ENCODE measurements at regions not wholly inside any gene's neighbourhood (a gene's known extent, or its start where the extent isn't known, plus 50 kb on each side); places are given as distances from the start of the nearest gene placed in this dataset.

DNA sequence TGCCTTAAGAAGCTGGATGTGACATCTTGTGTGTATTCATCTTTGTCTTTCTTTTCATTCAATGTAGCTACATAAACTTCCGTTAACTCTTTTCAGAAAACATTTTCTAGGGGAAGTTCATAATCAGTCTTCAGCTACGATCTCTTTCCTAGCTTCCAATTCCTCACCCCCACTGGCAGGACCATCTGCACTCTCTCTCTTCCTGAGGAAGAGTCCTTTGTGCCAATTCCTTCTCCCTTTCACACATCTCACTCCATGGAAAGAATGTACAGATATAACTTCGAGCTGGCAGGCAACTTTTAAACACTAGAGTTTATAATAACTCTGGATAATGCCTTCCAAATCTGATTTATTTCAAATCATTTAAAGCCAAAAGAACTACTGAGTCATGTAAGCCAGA, 495.7 kb downstream of the GALC start:
- no peak for DNase-seq

DNA sequence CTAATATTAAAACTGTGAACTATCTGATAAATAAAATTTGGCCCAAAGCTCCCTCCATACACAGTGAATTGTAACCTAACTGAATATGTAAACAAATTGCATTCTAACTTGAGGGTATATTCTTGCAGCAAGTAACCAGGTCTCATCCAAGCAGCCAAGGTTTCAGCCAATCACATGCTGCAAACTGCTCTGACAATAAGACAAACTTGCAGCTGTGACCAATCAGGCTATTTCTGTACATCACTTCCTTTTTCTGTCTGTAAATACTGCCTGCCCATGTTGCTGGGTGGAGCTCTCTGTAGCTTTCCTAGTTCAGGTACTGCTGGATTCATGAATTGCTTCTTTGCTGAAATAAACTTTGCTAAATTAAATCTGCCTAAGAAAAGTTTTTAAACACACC, 499.0 kb downstream of the GALC start:
- no peak for DNase-seq

- DNase-seq: no peak
Measured at GRCh38 chr14:87492561-87492960, 500.4 kb downstream of the GALC start.

DNA sequence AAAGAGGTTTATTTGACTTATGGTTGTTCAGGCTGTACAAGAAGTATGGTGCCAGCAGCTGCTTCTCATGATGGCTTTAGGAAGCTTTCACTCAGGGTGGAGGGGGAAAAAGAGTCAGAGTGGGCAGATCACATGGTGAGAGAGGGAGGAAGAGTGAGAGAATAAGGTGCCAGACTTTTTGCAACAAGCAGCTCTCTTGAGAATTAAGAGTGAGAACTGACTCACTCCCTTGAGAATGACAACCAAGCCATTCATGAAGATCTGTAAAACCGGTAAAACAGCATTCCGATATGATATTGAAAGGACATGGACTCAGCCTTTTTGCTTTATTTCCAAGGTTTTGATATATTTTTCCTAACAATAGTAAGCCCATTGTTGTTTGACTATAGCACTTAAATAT, 501.2 kb downstream of the GALC start:
- no peak for DNase-seq

- DNase-seq: no peak
Measured at GRCh38 chr14:87489196-87489819, 503.7 kb downstream of the GALC start.

GRCh38 chr14:87483271-87484260, 509.4 kb downstream of the GALC start:
- DNase-seq: no peak

DNA sequence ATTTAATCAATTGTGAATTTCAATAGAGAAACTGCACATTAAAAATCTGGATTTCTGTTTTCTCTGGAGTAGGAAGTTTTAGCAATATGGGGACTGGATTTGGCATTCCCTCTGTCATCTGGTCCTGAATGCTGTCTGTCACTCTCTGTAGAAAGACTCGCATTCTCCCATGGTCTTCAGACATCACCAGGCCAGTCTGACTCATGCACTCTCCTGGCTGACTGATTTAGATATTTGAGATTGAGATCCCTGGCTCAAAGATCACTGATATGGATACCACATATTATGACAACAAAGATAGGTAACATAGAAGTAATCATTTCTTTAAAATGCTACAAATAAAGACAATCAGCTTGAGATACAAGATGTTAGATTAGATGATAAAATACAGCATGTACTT, 524.5 kb downstream of the GALC start:
- no peak for DNase-seq

GRCh38 chr14:87467578-87467977, 525.4 kb downstream of the GALC start:
- DNase-seq: no peak

DNA sequence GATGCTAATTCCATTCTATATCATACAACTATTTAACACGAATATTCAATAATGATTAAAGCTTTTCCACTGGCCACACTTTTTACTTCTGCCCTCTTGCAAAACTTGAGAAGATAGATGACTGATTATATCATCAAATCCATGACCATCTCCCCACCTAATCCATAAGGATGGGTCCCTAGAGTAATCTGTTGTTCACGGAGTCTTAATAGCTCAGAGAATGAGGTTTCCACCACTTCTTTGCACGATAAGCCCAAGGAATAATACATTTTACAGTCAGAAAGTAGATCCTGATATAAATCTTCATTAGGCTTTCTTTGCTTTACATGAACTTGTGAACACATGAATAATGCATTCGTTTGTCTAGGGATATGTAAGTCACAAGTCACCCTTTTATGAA, 527.2 kb downstream of the GALC start:
- DNase-seq: no peak

- DNase-seq: no peak
Measured at GRCh38 chr14:87461704-87462103, 531.3 kb downstream of the GALC start.

DNA sequence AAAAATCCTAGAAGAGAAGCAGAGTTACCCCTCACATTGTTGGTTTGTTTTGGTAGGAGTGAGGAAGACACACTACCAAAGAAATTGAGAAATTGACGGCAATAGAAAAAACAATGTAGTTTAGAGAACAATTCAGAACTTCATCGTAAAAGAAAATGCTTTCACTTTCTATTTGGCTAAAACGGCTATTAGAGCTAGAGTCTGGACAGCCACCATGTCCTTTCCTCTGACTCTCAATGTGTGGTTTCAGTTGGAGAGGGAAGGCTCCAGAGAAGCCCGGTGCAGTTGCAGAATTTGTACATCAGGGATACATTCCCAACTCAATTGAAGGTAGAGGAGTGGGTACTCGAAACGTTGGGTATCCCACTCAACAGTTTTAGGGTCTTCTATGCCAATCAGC, 535.3 kb downstream of the GALC start:
- DNase-seq: no peak

DNA sequence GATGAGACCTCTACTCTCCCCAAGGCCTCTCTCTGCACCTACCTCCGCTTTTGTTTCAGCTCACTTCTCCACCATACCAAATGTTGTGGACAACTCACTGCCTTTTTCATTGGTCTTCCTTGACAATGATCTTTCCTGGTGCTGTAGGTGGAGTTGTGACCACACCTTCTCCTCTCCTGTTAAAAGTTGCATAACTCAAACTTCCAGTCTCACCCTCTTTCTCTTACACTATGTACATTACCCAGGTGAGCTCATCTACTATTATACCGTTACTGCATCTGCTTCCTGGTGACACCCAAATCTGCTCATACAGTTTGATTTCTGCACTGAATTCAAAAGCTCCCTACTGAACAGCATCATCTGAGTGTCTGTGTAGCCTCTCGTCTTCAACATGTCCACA, 542.8 kb downstream of the GALC start:
- DNase-seq: no peak

DNA sequence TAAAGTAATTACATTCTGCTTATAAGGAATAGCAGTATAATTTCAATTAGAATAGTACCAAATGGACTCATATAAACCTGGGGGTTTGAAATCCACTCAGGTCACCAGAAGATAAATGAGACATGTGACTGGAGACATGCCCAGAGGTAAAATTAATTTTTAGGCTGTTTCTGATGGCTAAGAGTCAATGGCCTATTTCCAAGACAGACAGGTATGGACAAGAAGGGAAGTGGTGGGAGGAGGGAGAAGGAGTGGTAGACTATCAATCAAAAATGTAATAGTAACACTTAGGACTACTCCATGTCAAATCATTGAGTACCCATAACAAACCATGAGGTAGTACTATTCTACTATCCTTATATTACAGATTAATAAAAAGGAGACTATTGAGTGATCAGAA, 544.0 kb downstream of the GALC start:
- no peak for DNase-seq

DNA sequence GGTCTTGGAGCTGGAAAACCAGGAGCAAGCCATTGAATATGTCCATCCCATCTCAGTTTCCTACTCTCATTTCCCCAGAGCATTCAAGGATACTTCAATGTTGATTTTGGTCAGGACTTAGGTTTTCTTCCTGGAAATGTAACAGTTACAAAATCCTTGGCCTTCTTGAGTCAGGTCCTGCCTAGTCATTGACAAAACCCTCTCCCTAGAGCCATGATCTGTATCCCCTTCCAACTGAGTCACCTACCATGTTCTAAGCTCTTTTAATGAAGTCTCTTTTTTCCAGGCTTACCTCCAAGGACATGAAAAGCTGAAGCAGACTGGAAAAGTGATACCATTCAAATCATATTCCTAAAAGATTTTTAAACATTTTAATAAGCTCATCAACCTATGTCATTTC, 549.2 kb downstream of the GALC start:
- DNase-seq: no peak

- DNase-seq: no peak
Measured at GRCh38 chr14:87443039-87443438, 549.9 kb downstream of the GALC start.

DNA sequence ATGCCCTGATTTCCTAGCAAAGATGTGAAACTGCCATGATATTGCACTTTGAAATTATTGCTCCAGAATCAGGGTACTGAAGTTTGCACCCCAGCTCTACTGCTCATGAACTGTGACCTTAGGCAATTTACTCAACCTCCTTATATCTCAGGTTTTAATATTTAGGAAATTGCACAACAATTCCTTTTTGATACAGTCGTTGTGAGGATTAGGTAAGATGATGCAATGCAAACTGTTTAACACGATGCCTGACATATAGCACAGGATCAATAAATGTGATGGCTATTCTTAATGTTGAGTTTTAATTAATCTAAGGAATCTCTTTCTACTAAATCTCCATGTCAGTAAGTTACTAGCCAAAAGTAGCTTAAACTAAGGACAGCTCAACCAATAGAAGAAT, 555.8 kb downstream of the GALC start:
- no peak for DNase-seq

DNA sequence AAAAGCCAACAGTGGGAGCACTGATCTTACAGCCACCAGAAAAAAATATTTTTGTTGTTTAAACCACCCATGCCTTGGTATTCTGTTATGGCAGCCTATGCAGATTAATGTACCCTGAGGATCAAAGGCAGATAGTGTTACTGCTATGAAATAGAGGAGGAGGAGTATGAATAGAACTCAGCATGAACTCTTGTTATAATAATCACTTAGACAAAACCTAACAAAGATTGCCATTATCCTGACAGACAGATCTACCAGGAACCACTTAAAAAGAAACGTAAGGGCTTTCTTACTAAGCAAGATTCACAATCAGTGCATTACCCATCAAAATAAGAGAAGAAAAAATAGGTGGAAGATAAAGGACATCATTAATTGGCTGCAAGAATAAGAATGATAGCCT, 558.3 kb downstream of the GALC start:
- DNase-seq: no peak

DNA sequence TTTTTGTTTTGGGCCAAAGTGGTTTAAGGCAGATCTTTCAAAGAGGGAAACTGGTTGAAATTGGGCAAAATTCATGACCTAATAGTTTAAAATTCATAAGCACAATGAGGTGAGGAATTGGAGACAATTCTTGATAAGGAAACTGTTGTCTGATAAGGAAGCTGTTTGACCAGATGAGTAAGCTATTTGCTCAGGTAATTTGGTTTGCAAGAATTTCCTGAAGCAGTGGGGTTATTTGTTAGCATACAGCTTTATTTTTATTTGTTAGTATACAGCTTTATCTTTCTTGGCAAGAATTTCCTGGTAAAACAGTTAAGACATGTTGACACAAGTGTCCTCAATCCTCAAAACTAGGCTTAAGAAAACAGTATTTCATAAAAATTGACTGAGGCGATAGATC, 559.0 kb downstream of the GALC start:
- DNase-seq: no peak

DNA sequence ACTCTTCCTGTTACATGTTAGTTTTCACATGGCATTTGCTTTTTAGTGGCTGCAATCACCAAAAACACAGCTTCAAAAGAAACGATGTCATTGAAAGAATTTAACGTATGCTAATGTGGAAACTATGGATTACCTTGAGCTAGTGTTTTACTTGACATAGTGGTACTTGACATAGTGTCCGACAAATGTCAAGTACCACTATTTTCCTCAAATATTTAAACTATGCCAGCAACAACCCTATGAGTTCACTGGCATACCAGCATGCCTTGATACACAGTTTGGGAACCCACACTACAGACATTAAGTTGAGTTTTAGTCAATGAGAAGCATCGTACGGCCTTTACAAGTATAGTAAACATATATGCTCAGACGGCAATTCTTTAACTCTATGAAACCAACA, 560.3 kb downstream of the GALC start:
- DNase-seq: no peak

GRCh38 chr14:87430810-87431209, 562.2 kb downstream of the GALC start:
- DNase-seq: no peak

DNA sequence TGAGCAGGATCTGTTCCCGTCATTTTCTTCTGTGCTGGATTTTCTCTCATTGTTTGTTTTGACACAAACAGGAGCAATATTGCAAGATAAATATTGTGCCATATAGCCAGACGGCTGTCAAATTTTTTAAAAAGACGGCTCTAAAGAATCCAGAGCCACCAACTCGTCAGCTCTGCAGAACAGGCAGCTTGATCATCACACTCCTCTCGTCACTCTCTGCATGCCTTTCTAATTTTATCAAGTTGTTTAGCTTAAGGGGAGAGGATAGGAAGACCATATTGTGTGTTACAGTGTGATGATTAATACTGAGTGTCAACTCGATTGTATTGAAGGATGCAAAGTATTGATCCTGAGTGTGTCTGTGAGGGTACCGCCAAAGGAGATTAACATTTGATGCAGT, 562.8 kb downstream of the GALC start:
- no peak for DNase-seq

DNA sequence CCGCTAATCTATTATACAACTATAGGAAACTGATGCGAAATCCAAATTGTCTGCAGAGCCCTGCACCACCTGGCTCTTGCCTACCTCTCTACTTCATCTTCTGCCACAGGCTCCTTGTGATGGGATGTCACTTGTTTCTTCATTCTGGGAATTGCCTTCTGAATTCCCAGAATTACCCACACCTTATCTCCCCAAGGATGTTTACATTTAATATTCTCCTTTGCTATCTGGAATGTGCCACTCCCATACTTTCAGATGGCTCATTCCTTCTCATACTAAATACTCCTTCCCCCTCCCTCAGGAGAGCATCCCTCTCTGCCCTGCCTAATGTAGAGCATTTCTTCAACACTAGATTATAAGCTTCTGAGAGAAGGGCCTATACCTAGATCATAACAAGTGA, 573.1 kb downstream of the GALC start:
- no peak for DNase-seq

DNA sequence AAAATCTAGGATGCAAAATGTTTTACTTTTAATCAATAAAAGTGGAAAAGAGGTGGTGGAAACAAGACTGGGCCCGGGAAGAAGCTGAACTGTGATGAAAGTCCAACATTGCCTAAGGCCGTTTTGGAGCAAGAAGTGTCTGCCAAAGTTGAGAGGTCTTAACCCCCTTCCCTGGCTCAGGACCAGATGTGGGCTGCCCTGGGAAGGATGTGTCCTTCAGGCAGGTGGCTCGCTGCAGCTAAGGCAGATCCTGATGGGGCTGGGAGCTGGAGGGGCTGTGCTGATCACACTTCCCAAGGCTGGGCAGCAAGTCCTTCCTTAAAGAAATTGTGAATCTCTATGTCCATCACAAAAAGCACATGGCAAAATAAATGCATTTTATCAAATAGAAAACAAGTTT, 581.6 kb downstream of the GALC start:
- no peak for DNase-seq

DNA sequence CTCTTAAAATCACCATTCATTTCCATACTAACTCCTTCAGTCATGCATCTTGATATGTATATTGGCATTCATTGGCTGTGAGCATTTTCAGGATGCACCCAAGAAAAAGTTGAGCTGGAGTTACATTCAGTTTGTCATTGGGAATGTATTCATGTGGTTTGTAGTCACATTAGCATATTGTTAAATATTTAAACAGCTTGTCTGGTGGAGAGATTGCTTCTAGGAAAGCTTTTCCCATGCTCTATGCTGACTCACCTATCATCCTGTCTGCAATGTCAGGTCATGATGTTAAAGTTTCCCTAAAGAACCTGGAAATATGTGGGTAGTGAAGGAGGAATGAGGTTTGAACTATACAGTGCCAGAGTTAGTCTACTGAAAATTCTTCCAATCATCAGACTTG, 583.6 kb downstream of the GALC start:
- DNase-seq: no peak

- no peak for DNase-seq
Measured at GRCh38 chr14:87407344-87407743, 585.6 kb downstream of the GALC start.
